ENCODE measurements at regions not wholly inside any gene's neighbourhood (a gene's known extent, or its start where the extent isn't known, plus 50 kb on each side); places are given as distances from the start of the nearest gene placed in this dataset.
"Not testable (repeated sequence)": the region's sequence is repeated elsewhere in the genome, so short reads cannot be mapped to it uniquely, and the experiment has no call there.

DNA sequence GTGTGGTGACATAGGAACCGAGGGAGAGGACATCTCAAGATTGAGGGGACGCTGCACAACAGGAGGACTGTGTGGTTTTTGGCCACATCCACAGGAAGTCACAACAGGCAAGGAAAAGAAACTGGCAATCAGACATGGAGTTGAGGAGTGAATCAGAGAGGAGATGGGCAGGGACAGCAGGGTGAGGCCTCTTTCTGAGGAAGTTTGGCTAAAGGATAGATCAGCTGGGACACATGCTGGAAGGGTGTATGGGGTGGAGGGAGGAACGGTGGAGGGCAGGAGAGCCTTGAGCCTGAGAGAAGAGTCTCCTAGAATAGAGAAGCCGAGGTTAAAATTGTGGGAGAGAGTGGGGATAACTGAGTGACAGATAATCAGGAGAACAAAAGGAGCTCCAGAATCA is 75.1 kb upstream of the CIDEA start:
- DNase-seq = not testable (repeated sequence)

DNA sequence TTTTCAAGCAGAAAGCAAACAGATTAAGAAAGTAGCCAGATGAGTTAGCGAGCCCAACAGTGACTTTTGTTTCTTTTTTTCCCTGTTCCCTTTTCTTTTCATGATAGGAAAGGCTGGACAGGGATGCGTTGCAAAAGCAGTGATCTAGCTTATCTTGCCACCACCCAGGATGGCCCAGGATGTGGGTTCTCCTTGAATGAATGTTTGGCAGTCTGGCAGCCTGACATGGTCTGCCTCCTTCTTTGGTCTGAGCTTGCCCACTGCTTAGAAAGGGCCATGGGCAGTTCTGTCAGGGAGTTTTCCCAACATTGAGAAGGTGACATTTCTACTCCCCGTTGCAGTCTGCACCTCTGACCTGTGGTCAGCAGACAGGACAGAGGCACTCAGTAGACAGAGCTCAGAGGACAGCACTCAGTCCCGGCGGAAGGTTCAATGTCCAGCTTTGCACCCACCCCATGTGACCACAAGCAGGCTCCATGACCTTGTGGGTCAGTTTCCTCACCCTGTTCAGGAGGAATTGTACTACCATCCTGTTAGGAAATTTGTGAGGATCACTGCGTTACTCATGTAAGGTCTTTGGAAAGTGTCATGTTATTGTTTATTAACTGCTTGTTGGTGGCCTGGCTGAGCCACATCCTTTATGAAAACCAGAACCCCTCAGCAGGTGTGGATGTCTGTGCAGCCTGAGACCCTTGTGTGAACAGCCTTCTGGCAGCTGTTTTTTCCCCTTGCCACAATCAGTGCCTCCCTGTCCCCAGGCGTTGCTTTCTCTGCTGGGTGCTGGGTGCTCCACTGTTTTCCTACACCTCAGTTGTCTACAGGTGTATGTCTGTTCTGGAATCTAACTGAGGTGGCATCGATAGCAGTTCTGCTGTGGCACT is 74.2 kb upstream of the CIDEA start:
- DNase-seq = not testable (repeated sequence)

DNA sequence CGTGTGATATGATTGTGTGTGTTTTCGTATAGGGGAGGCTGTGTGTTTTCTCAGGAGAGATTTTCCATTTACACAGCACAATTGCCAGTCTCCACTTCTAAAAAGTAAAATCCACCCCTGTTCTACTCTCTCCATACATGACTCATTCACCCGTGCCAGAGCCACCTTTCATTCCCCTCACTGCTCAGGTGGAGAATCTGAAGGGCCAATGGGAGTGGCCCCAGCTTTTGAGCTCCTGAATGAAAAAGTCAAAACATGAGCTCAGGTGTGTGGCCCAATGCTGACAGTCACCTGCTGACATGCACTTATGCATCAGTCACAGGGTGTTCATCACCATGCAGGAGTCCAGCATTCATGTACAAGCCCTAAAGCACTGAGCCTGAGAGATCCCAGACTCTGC is 55.4 kb upstream of the CIDEA start:
- DNase-seq = not testable (repeated sequence)

- DNase-seq = peak; percentile 10
These were observed 54.0 kb upstream of the CIDEA start for GRCh38 chr18:12200186-12200585.
